Activated CD4-positive, alpha-beta T cell treated with anti-CD3 and anti-CD28 coated beads for 36 hours (primary cell): ENCODE measurements at regions not wholly inside any gene's neighbourhood (a gene's known extent, or its start where the extent isn't known, plus 50 kb on each side); places are given as distances from the start of the nearest gene placed in this dataset.

Experiments used
- ATAC-seq: fragments of 200-7000 bp; cut with Tn5 transposase; one replicate; pipeline ENCODE4 v1.10.0; 2021; ENCODE audit warnings: mild to moderate bottlenecking, moderate library complexity
- CTCF ChIA-PET: fragments of 350-600 bp; sonication (Branson Sonifier 250); formaldehyde crosslinking; loops from one replicate; lab custom pipeline; 2021; ENCODE audit warnings: antibody characterized with exemption; lab: Charles Lee
- POLR2A ChIA-PET: fragments of 350-600 bp; sonication (Branson Sonifier 250); formaldehyde crosslinking; loops from one replicate; lab custom pipeline; 2021; ENCODE audit warnings: antibody characterized with exemption, inconsistent platforms; lab: Charles Lee
- DNase-seq: peaks from one replicate; pipeline ENCODE4 v3.0.0-alpha.2; 2020
- H3K27ac Mint-ChIP-seq: one replicate; pipeline ENCODE4 v1.8.0; 2021; ENCODE audit warnings: mixed read lengths
- H3K27me3 Mint-ChIP-seq: one replicate; pipeline ENCODE4 v1.8.0; 2021; ENCODE audit warnings: mixed read lengths
- H3K36me3 Mint-ChIP-seq: one replicate; pipeline ENCODE4 v1.8.0; 2021; ENCODE audit warnings: low read depth, mixed read lengths
- H3K4me1 Mint-ChIP-seq: one replicate; pipeline ENCODE4 v1.8.0; 2021; ENCODE audit warnings: mixed read lengths
- H3K4me3 Mint-ChIP-seq: one replicate; pipeline ENCODE4 v1.8.0; 2021; ENCODE audit warnings: mild to moderate bottlenecking, moderate library complexity, mixed read lengths
- H3K9me3 Mint-ChIP-seq: one replicate; pipeline ENCODE4 v1.8.0; 2021; ENCODE audit warnings: low read depth, mixed read lengths
- intact Hi-C, 2 experiments: fragments of 100-400 bp; cut with DNase I in 1 of 2; cut with micrococcal nuclease in 1 of 2; formaldehyde crosslinking; loops; one replicate each; pipeline versions ENCODE4 v1.14.2 to v1.15.1; 2022 to 2024; cut with DNase I, micrococcal nuclease

DNA sequence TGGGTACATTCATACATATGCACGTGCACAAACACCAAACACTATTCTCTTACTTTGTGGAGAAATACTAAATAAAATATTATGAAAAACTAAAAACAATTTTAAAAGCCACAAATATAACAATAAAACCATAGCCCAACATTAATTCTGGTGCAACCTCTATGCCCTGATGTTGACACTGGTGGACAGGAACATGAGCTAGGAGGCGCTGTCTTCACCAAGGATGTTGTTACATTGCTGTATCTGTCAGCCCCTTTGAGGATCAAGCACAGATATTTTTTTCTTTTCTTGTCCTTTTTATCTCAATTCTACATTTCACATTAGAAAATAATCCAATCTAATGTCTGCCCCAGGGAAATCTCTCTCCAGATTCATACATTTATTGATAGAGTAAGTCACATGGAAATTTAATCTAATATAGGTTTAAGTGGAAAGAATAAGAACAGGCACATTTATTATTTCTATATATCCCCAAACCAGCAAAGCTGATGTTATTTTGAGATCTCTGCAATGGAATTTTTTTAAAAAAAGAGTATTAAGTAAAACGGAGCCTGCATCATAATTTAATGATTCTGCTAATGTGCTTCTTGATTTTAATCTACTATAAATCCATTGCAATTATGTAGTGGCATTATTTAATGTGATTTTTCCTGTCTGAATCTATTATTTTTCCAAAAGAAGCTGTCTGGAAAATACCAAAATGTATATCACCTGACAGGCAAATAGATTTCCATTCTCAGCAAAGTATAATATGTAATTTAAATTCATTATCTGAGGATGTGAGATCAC, 716.5 kb downstream of the MTRR start:
- no peak for DNase-seq
- Mint-ChIP-seq H3K27me3 (no peaks in the 10 kb centered on the region), H3K4me1 (no peaks in the 10 kb centered on the region), H3K4me3 (no peak overlapping the region), H3K36me3 (no peaks in the 10 kb centered on the region), H3K9me3 (no peaks in the 10 kb centered on the region), H3K27ac (no peak overlapping the region)
- intact Hi-C loops = no loop called here
- CTCF ChIA-PET = no interaction called here
- POLR2A ChIA-PET = no interaction called here
- ATAC-seq = no peak

DNA sequence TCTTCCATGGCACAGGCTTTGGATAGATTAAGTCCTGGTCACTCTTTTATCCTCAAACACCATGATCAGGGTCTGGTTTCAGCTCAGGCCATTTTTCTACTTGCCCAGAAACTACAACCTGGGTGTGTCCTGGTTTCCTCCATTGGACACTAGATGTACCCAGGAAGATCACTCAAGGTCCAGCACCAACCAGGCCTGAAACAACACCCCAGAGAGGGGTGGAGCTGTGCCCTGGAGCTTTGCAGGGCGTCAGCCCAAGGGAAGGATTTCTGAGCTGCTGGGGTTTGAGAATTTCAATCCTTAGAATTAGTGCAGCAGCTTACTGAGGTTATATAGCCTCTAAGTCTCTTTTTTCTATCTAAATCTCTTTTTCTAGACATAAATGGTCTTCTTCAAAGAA, 722.0 kb downstream of the MTRR start:
- intact Hi-C loops = no loop called here
- Mint-ChIP-seq H3K4me1 (no peaks in the 10 kb centered on the region), H3K4me3 (no peak overlapping the region), H3K27ac (no peak overlapping the region), H3K36me3 (no peaks in the 10 kb centered on the region), H3K27me3 (no peaks in the 10 kb centered on the region), H3K9me3 (peaks cover 2% of the 10 kb centered on the region)
- ATAC-seq (no peak), DNase-seq (no peak)
- POLR2A ChIA-PET = no interaction called here
- CTCF ChIA-PET = no interaction called here

DNA sequence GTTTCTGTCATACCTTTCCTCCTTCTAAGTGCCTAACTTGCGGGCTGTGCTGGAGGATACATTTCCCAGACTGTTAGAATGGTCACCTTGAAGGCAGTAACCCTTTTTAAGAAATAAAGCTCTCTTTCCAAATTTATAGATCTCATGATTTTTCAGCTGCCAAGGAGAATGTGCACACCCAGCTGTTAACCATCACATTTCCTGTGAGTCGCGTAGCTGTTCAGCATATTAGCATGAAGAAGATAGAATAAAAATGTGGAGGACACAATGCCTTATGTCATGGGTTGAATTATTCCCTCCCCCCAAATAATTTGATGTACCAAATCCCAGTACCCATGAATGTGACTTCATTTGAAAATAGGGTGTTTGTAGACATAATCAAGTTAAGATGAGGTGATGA, 729.4 kb downstream of the MTRR start:
- CTCF ChIA-PET = no interaction called here
- Mint-ChIP-seq H3K4me3 (no peak overlapping the region), H3K27me3 (no peaks in the 10 kb centered on the region), H3K9me3 (peaks cover 1% of the 10 kb centered on the region), H3K27ac (no peak overlapping the region), H3K4me1 (no peaks in the 10 kb centered on the region), H3K36me3 (no peaks in the 10 kb centered on the region)
- ATAC-seq = no peak
- DNase-seq = no peak
- POLR2A ChIA-PET = no interaction called here
- intact Hi-C loops = no loop called here

DNA sequence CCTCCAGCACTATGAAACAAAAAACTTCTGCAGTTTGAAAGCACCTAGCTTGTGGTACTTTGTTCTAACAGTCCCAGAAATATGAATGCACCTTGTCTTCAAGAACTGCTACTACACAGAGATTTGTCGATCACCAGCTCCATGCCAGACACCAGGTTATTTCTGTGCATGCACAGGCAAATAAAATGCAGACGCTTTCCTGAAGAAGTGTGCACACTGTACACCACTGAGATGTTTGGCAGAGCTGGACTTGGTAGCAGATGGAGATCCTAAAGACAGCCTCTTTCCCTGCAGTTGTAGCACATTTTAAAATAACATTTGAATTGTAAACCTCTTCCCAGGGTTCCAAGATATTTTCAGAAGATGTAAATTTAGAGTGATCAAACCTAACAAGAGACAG, 730.0 kb downstream of the MTRR start:
- Mint-ChIP-seq H3K36me3 (no peaks in the 10 kb centered on the region), H3K27ac (no peak overlapping the region), H3K4me3 (no peak overlapping the region), H3K4me1 (no peaks in the 10 kb centered on the region), H3K9me3 (peaks cover 1% of the 10 kb centered on the region), H3K27me3 (no peaks in the 10 kb centered on the region)
- intact Hi-C loops = no loop called here
- ChIA-PET CTCF (no interaction called here), POLR2A (no interaction called here)
- ATAC-seq (no peak), DNase-seq (no peak)

DNA sequence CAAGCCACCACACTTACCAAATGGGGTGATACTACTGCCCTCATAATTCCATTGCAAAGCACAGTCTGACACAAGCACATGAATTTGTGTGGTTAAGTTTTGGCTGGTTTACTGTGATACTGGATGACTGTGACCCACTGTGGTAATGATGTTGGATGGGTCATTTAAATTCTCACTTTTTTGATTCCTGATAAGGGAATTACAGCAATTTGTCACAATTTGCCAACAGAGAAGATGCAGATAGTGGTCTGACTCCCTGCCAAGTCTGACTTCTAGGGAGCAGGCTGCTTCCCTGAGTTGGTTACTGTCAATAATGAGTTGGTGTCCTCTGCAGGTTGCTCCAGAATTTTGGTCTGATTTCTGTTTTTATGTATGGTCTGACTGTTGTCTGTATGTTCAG, 731.9 kb downstream of the MTRR start:
- ATAC-seq (no peak), DNase-seq (no peak)
- H3K36me3 Mint-ChIP-seq = no peaks in the 10 kb centered on the region
- no peaks in the 10 kb centered on the region for H3K27me3 Mint-ChIP-seq
- H3K4me3 Mint-ChIP-seq = no peak overlapping the region
- peaks cover 1% of the 10 kb centered on the region for H3K9me3 Mint-ChIP-seq
- H3K27ac Mint-ChIP-seq = no peak overlapping the region
- intact Hi-C loops = no loop called here
- no peaks in the 10 kb centered on the region for H3K4me1 Mint-ChIP-seq
- CTCF ChIA-PET = no interaction called here
- POLR2A ChIA-PET = no interaction called here

DNA sequence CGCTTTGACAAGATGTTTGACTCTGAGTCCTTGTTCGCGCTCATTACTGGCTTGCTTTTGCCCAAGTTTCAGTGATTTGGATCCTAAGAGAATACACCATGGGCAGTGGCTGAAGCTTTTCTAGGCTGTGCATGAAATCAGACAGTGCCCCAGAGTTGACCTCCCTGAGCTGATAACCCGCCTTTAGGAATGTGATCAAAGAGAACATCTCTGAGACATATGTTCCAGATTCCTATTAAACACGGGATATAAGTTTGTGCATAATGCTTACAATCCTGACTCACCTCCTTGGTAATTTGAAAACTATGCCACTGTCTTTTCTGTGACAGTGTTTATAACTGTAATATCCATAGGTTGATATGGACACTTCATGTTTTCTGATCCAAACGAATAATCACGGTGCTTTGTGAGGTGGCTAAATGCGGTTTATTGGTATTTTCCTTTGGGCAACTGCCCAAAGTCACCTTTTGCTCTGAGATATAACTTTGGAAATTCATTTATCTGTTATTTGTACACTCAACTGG, 732.9 kb downstream of the MTRR start:
- Mint-ChIP-seq H3K4me3 (no peak overlapping the region), H3K4me1 (no peaks in the 10 kb centered on the region), H3K9me3 (peaks cover 1% of the 10 kb centered on the region), H3K36me3 (no peaks in the 10 kb centered on the region), H3K27me3 (no peaks in the 10 kb centered on the region), H3K27ac (no peak overlapping the region)
- ATAC-seq (no peak), DNase-seq (no peak)
- intact Hi-C loops = no loop called here
- POLR2A ChIA-PET = no interaction called here
- CTCF ChIA-PET = no interaction called here

DNA sequence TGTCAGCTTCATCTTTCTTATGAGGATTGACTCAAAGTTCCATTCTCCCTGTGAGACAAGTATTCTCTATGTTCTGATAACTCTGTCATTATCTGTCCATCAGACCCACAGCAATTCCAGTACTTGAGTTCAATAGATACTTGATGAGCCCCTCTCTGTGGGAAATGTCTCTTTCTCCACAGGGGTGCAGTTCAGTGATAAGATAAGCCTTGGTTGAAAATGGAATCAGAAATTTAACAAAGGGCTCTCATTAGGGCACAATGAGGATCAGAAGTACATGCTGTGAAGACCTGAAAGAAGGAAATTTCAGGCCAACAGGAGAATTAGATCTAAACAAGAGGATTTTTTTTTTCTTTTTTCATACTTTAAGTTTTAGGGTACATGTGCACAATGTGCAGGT, 737.3 kb downstream of the MTRR start:
- Mint-ChIP-seq H3K4me3 (no peak overlapping the region), H3K27me3 (no peaks in the 10 kb centered on the region), H3K4me1 (no peaks in the 10 kb centered on the region), H3K27ac (no peak overlapping the region), H3K9me3 (no peaks in the 10 kb centered on the region), H3K36me3 (no peaks in the 10 kb centered on the region)
- POLR2A ChIA-PET = no interaction called here
- DNase-seq (no peak), ATAC-seq (no peak)
- intact Hi-C loops = no loop called here
- CTCF ChIA-PET = no interaction called here

DNA sequence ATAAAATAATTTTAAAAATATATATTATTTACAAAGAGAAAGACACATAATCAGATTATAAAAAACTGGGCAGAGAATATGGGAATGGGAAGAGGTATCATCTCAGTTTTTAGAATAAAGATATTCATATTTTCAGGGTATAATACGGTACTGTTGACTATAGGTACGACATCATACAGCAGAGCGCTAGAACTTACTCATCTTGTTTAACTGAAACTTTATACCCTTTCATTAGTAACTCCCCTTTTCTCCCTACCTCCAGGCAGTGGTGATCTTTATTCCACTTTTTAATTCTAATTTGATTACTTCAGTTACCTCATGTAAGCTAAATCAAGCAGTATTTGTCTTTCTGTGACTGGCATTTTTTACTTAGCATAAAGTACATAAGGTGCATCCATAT, 742.1 kb downstream of the MTRR start:
- Mint-ChIP-seq H3K27ac (no peak overlapping the region), H3K27me3 (no peaks in the 10 kb centered on the region), H3K4me1 (no peaks in the 10 kb centered on the region), H3K36me3 (no peaks in the 10 kb centered on the region), H3K4me3 (no peak overlapping the region), H3K9me3 (no peaks in the 10 kb centered on the region)
- CTCF ChIA-PET = interaction anchor here (0.7 kb wide), 1 partner anchor 1812 kb away, joined by 3 read pairs; no protein-coding TSS in a partner anchor
- DNase-seq (no peak), ATAC-seq (no peak)
- POLR2A ChIA-PET = no interaction called here
- intact Hi-C loops = no loop called here

DNA sequence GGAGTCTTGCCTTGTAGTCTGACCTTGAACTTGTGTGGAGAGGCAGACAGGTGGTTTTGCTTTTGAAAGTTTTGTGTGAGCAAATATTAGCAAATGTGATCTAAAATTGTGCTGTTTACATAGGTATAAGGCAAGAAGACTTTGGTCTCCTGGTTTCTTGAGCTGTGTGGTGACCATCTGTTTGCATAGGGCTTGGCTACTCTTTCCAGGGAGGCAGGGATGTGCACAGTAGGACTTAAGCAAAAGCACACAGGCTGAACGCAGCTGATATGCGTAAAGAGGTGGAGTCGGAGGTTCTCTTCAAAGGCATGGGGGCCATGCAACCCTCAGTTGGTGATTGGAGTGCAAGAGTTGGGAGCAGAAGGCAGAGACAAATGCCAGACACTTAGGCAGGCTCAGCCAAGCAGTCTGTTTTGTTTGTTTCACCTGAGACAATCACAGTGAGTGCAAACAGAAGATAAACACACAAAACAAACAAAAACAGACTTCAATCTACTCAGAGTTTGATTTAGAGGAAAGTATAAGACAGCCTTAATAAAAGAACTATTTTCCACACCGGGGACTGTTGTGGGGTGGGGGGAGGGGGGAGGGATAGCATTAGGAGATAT, 744.2 kb downstream of the MTRR start:
- H3K9me3 Mint-ChIP-seq = peaks cover 2% of the 10 kb centered on the region

DNA sequence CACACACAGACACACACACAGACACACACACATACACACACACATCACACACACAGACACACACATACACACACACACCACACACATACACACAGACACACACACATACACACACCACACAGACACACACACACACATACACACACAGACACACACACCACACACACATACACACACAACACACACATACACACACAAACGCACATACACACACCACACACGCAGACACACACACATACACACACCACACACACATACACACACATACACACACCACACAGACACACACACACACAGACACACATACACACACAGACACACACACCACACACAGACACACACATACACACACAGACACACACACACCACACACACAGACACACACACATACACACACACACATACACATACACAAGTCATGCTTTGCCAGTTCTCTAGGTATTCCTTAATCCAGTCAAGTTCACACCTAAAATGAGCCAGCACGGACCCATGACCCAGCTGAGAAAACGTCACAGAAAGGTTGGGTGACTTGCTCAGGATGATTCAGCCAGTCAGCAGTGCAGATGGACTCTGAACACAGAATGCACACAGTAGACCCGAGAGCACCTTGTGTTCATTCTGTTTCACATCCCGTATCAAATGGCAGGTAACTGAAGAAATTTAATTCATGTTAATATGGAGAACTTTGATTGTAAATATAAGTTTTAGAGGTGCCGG, 746.4 kb downstream of the MTRR start:
- no peaks in the 10 kb centered on the region for H3K4me1 Mint-ChIP-seq
- no peak for ATAC-seq
- peaks cover 2% of the 10 kb centered on the region for H3K9me3 Mint-ChIP-seq
- H3K36me3 Mint-ChIP-seq = no peaks in the 10 kb centered on the region
- CTCF ChIA-PET = no interaction called here
- POLR2A ChIA-PET = no interaction called here
- H3K27ac Mint-ChIP-seq = no peak overlapping the region
- H3K27me3 Mint-ChIP-seq = no peaks in the 10 kb centered on the region
- no peak for DNase-seq
- intact Hi-C loops = no loop called here
- no peak overlapping the region for H3K4me3 Mint-ChIP-seq

More for the DNA sequence above, 744.2 kb downstream of the MTRR start:
- ChIA-PET CTCF (no interaction called here), POLR2A (no interaction called here)
- ATAC-seq (no peak), DNase-seq (no peak)
- intact Hi-C loops = no loop called here
- no peaks in the 10 kb centered on the region for H3K27me3 Mint-ChIP-seq
- H3K4me1 Mint-ChIP-seq = no peaks in the 10 kb centered on the region
- H3K36me3 Mint-ChIP-seq = no peaks in the 10 kb centered on the region
- H3K27ac Mint-ChIP-seq = no peak overlapping the region
- H3K4me3 Mint-ChIP-seq = no peak overlapping the region

DNA sequence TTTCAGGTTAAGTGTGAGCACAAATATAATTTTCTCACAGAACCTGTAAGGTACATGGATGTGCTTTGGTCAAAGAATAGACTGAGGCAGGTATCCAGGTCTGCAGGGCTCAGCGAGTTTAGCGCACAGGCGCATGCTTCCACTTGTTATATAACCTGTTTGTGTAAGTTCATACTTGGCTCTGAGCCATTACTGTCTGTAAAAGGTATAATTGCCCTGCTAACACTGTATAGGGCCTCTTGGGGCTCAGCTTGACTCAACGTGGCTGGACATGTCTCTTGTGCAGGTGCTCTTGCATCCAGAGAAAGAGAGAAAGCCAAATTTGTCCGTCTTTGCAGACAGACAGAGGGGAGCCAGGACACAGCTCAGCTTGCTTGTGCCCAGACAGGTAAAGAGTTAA, 759.6 kb downstream of the MTRR start:
- DNase-seq = no peak
- Mint-ChIP-seq H3K4me1 (no peaks in the 10 kb centered on the region), H3K36me3 (no peaks in the 10 kb centered on the region), H3K27ac (no peak overlapping the region), H3K4me3 (no peak overlapping the region), H3K27me3 (no peaks in the 10 kb centered on the region), H3K9me3 (peaks cover 5% of the 10 kb centered on the region)
- no peak for ATAC-seq
- ChIA-PET POLR2A (no interaction called here), CTCF (no interaction called here)
- intact Hi-C loops = no loop called here

DNA sequence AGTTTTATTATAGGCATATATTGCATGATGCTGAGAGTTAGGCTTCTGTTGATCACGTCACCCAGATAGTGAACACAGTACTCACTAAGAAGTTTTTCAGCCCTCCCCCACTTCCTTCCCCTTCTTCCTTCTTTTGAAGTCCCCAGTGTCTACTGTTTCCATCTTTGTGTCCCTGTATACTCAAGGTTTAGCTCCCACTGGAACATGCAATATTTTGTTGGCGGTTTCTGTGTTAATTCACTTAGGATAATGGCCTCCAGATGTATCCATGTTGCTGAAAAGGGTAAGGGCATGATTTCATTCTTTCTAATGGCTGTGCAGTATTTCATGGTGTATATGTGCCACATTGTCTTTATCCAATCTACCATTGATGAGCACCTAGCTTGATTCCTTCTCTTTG, 764.3 kb downstream of the MTRR start:
- Mint-ChIP-seq H3K27me3 (no peaks in the 10 kb centered on the region), H3K4me1 (no peaks in the 10 kb centered on the region), H3K4me3 (no peak overlapping the region), H3K27ac (no peak overlapping the region), H3K36me3 (no peaks in the 10 kb centered on the region), H3K9me3 (peaks cover 9% of the 10 kb centered on the region)
- intact Hi-C loops = no loop called here
- ChIA-PET CTCF (no interaction called here), POLR2A (no interaction called here)
- DNase-seq = no peak
- no peak for ATAC-seq
